ENCODE measurements at regions not wholly inside any gene's neighbourhood (a gene's known extent, or its start where the extent isn't known, plus 50 kb on each side); places are given as distances from the start of the nearest gene placed in this dataset.

DNA sequence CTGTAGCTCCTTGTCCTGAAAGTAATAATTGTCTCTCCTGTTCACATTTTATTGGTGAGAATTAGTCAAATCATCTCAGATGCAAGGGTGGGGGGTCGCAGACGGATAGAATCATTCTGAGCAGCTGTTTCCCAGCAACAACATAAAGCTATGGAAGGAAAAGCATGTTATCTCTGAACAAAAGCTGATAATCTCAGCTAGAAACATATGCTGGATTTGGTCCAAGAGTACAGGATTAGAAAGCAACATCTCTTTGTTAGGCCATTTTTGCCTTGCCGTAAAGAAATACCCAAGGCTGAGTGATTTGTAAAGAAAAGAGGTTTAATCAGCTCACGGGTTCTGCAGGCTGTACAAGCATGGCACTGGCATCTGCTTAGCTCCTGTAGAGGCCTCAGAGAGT lies 472.8 kb upstream of the BOD1L1 start:
- no peak for DNase-seq (ENCODE audit: low spot score)

DNA sequence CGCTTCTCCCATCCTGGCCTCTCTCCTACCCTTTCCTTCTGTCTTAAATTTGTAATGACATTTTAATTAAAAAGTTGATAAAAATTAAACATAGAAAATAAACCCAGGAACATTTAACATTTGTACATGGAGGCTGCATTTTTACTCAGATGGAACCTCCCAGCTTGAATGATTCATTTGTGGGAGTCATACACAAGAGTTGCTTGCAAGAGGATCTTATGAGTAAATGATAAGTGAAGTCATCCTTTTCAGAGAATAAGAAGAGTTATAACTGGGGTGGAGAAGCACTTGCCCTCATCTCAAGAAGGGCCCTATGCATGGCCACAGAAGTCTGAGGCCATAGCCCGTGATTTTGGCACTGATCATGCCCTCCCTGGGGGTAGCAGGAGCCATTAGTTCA lies 482.9 kb upstream of the BOD1L1 start:
- Mint-ChIP-seq H3K4me3 (ENCODE audit: unreplicated experiment) (no peak overlapping the region), H3K4me1 (ENCODE audit: low read depth) (peaks cover 6% of the 10 kb centered on the region), H3K9me3 (ENCODE audit: low read depth) (peaks cover 15% of the 10 kb centered on the region), H3K27ac (ENCODE audit: unreplicated experiment) (no peak overlapping the region), H3K27me3 (ENCODE audit: low read depth) (peaks cover 5% of the 10 kb centered on the region), H3K36me3 (ENCODE audit: low read depth) (no peaks in the 10 kb centered on the region)
- TF ChIP-seq, protein P1, sequence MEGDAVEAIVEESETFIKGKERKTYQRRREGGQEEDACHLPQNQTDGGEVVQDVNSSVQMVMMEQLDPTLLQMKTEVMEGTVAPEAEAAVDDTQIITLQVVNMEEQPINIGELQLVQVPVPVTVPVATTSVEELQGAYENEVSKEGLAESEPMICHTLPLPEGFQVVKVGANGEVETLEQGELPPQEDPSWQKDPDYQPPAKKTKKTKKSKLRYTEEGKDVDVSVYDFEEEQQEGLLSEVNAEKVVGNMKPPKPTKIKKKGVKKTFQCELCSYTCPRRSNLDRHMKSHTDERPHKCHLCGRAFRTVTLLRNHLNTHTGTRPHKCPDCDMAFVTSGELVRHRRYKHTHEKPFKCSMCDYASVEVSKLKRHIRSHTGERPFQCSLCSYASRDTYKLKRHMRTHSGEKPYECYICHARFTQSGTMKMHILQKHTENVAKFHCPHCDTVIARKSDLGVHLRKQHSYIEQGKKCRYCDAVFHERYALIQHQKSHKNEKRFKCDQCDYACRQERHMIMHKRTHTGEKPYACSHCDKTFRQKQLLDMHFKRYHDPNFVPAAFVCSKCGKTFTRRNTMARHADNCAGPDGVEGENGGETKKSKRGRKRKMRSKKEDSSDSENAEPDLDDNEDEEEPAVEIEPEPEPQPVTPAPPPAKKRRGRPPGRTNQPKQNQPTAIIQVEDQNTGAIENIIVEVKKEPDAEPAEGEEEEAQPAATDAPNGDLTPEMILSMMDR (IDR thresholded peaks at IDR 0.05), result no peak
- no peak for DNase-seq (ENCODE audit: low spot score)

More for the DNA sequence above, 472.8 kb upstream of the BOD1L1 start:
- Mint-ChIP-seq H3K27me3 (ENCODE audit: low read depth) (no peaks in the 10 kb centered on the region), H3K4me3 (ENCODE audit: unreplicated experiment) (no peak overlapping the region), H3K9me3 (ENCODE audit: low read depth) (peaks cover under 1% of the 10 kb centered on the region), H3K27ac (ENCODE audit: unreplicated experiment) (no peak overlapping the region), H3K4me1 (ENCODE audit: low read depth) (peaks cover 32% of the 10 kb centered on the region), H3K36me3 (ENCODE audit: low read depth) (no peaks in the 10 kb centered on the region)
- TF ChIP-seq, protein P1 (IDR thresholded peaks at IDR 0.05), result no peak

DNA sequence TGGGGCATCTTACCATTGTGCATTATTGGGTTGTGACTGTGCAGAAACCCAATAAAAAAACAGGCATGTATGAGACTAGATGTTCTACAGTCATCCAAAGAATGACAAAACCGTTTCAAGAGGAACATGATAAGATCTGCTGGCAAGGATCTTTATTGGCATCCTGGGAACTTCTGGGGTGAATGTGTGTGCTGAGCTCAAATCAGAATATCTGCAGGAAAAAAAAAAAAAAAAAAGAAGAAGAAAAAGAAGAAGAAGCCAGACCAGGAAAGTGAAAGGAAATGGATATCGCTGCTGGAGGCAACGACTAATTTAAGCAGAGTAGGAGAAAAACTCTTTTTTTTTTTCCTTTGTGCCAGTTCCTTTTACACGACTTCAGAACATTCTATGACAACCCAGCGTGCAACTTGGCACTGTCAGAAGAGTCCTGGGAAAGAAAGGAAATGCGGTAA lies 484.2 kb upstream of the BOD1L1 start:
- Mint-ChIP-seq H3K27me3 (ENCODE audit: low read depth) (peaks cover 5% of the 10 kb centered on the region), H3K4me3 (ENCODE audit: unreplicated experiment) (no peak overlapping the region), H3K36me3 (ENCODE audit: low read depth) (no peaks in the 10 kb centered on the region), H3K27ac (ENCODE audit: unreplicated experiment) (no peak overlapping the region), H3K4me1 (ENCODE audit: low read depth) (peaks cover 6% of the 10 kb centered on the region), H3K9me3 (ENCODE audit: low read depth) (peaks cover 11% of the 10 kb centered on the region)
- no peak for DNase-seq (ENCODE audit: low spot score)
- TF ChIP-seq, protein P1 (IDR thresholded peaks at IDR 0.05), result no peak

DNA sequence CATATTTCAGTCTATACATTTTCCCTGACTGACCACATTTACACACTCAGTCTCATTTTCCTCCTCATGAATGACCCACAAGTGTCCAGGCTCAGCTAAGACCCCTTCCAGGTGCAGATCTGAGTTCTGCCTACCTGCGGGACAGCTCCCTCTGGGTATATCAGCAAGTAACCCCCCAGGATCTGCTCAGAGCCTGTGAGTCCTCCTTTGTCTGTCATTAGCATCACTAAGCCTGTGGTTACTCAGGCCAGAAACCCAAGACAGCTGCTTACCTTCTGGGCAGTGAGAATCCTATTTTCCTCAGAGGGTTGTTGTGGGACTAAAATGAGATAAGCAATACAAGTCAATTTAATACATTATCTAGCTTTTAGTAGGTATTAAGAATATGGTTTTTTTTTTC lies 487.6 kb upstream of the BOD1L1 start:
- TF ChIP-seq, protein P1 (IDR thresholded peaks at IDR 0.05), result no peak
- H3K36me3 Mint-ChIP-seq (ENCODE audit: low read depth), result no peaks in the 10 kb centered on the region
- H3K4me1 Mint-ChIP-seq (ENCODE audit: low read depth), result peaks cover 6% of the 10 kb centered on the region
- H3K27me3 Mint-ChIP-seq (ENCODE audit: low read depth), result peaks cover 8% of the 10 kb centered on the region
- H3K27ac Mint-ChIP-seq (ENCODE audit: unreplicated experiment), result no peak overlapping the region
- no peaks in the 10 kb centered on the region for H3K9me3 Mint-ChIP-seq (ENCODE audit: low read depth)
- DNase-seq (ENCODE audit: low spot score), result no peak
- no peak overlapping the region for H3K4me3 Mint-ChIP-seq (ENCODE audit: unreplicated experiment)

DNA sequence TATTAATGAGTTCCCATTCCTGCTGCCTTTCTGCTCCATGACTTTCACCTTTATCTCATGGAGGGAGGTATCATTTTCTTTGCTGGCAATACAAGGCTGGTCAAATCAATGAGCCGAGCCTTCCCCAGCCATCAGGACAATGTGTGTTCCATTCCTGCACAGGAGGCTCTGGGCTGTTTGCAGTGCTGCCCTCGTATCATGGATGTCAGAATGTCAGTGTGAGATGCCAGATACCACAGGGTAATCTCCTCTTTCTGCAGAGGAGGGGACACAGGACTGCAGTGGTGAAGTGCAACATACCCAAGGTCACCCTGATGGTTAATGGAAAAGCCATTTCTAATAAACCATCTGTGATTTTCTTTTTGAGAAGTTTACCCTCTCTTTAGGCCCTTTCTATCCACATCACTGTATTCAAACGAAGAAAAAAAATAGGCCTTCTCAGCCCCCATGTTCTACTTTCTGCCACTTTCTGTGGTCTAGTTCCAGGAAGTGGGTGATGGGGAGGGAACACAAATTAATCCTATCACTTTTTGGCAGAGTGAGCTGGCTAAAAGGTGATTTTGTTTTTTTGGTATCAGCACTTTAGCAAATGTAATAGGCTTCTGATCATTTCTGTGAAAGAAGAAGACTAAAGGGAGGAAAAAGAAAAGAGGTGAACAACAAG lies 490.2 kb upstream of the BOD1L1 start:
- no peak overlapping the region for H3K4me3 Mint-ChIP-seq (ENCODE audit: unreplicated experiment)
- H3K4me1 Mint-ChIP-seq (ENCODE audit: low read depth), result no peaks in the 10 kb centered on the region
- DNase-seq (ENCODE audit: low spot score), result no peak
- no peak overlapping the region for H3K27ac Mint-ChIP-seq (ENCODE audit: unreplicated experiment)
- peaks cover 10% of the 10 kb centered on the region for H3K27me3 Mint-ChIP-seq (ENCODE audit: low read depth)
- TF ChIP-seq, protein P1 (IDR thresholded peaks at IDR 0.05), result no peak
- no peaks in the 10 kb centered on the region for H3K9me3 Mint-ChIP-seq (ENCODE audit: low read depth)
- no peaks in the 10 kb centered on the region for H3K36me3 Mint-ChIP-seq (ENCODE audit: low read depth)

Measured in chondrocyte (in vitro differentiated cells).